Smooth muscle cell (in vitro differentiated cells): ENCODE measurements at regions not wholly inside any gene's neighbourhood (a gene's known extent, or its start where the extent isn't known, plus 50 kb on each side); places are given as distances from the start of the nearest gene placed in this dataset.

Experiments used
- DNase-seq: peaks from one replicate; lab custom pipeline; 2025; ENCODE audit not compliant: unreplicated experiment; lab: John Stamatoyannopoulos, UW
- H2AFZ ChIP-seq: fragments of 200-600 bp; sonication (generic); 2 replicates; pipeline ENCODE4 v1.6.0; 2016; ENCODE audit warnings: antibody characterized with exemption, low read depth, mild to moderate bottlenecking
- H3F3A ChIP-seq: fragments of 200-600 bp; sonication (generic); 2 replicates; pipeline ENCODE4 v1.6.0; 2017; ENCODE audit warnings: antibody characterized with exemption, low read depth
- H3K27ac ChIP-seq: fragments of 200-600 bp; sonication (generic); 2 replicates; pipeline ENCODE4 v1.5.1; 2016; ENCODE audit warnings: low read depth, mild to moderate bottlenecking
- H3K27me3 ChIP-seq: fragments of 200-600 bp; sonication (generic); 2 replicates; pipeline ENCODE4 v1.6.1; 2016; ENCODE audit warnings: low read depth, mild to moderate bottlenecking
- H3K36me3 ChIP-seq: fragments of 200-600 bp; sonication (generic); 2 replicates; pipeline ENCODE4 v1.5.1; 2016; ENCODE audit warnings: low read depth
- H3K4me1 ChIP-seq: fragments of 200-600 bp; sonication (generic); 2 replicates; pipeline ENCODE4 v1.5.1; 2016; ENCODE audit warnings: low read depth
- H3K4me2 ChIP-seq: fragments of 200-600 bp; sonication (generic); 2 replicates; pipeline ENCODE4 v1.6.0; 2016; ENCODE audit warnings: mild to moderate bottlenecking
- H3K4me3 ChIP-seq: fragments of 200-600 bp; sonication (generic); 2 replicates; pipeline ENCODE4 v1.5.1; 2016; ENCODE audit warnings: mild to moderate bottlenecking
- H3K79me2 ChIP-seq: fragments of 200-600 bp; sonication (generic); 2 replicates; pipeline ENCODE4 v1.6.0; 2016; ENCODE audit warnings: low read depth, mild to moderate bottlenecking
- H3K9ac ChIP-seq: fragments of 200-600 bp; sonication (generic); 2 replicates; pipeline ENCODE4 v1.6.0; 2016; ENCODE audit warnings: low read depth
- H3K9me3 ChIP-seq: fragments of 200-600 bp; sonication (generic); replicated peaks from 2 replicates; pipeline ENCODE4 v1.5.1; 2016; ENCODE audit warnings: low read depth
- H4K20me1 ChIP-seq: fragments of 200-600 bp; sonication (generic); 2 replicates; pipeline ENCODE4 v1.6.0; 2016; ENCODE audit warnings: low read depth
- WGBS: methylation state at CpG from one replicate; pipeline ENCODE4 v1.1.7; 2016; ENCODE audit warnings: low lambda C conversion rate; 5-methylcytosine and 5-hydroxymethylcytosine counted together
- TF ChIP-seq, protein P1 (sequence below): fragments of 200-600 bp; sonication (generic); IDR thresholded peaks from 2 replicates; pipeline ENCODE4 v1.5.1; 2017; ENCODE audit warnings: borderline replicate concordance, mild to moderate bottlenecking, antibody characterized with exemption; ENCODE audit not compliant: insufficient read depth, poor library complexity, severe bottlenecking

DNA sequence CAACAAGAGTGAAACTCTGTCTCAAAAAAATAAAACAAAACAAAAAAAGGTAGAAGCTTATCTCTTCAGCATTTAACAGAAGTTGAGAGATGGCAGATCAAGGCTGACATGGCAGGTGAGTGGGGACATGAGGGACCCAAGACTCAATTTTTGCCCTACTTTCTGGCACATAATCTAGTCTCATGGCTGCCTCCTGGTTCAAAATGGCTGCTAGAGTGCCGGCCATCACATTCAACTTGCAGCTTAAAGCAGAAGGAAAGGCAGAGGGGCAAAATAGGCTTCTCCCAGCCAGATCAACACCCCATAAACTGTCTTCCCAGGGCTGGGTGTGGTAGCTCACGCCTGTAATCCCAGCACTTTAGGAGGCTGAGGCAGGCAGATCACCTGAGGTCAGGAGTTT, 784.9 kb downstream of the MED13L start:
- H3K36me3 ChIP-seq = no peaks in the 10 kb centered on the region
- TF ChIP-seq, protein P1, sequence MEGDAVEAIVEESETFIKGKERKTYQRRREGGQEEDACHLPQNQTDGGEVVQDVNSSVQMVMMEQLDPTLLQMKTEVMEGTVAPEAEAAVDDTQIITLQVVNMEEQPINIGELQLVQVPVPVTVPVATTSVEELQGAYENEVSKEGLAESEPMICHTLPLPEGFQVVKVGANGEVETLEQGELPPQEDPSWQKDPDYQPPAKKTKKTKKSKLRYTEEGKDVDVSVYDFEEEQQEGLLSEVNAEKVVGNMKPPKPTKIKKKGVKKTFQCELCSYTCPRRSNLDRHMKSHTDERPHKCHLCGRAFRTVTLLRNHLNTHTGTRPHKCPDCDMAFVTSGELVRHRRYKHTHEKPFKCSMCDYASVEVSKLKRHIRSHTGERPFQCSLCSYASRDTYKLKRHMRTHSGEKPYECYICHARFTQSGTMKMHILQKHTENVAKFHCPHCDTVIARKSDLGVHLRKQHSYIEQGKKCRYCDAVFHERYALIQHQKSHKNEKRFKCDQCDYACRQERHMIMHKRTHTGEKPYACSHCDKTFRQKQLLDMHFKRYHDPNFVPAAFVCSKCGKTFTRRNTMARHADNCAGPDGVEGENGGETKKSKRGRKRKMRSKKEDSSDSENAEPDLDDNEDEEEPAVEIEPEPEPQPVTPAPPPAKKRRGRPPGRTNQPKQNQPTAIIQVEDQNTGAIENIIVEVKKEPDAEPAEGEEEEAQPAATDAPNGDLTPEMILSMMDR = no peak
- H3K79me2 ChIP-seq = no peaks in the 10 kb centered on the region
- H3K27me3 ChIP-seq = no peaks in the 10 kb centered on the region
- no peak overlapping the region for H3K9ac ChIP-seq
- no peak for DNase-seq
- no peak overlapping the region for H2AFZ ChIP-seq
- no peaks in the 10 kb centered on the region for H3F3A ChIP-seq
- H3K27ac ChIP-seq = no peak overlapping the region
- no peak overlapping the region for H3K4me3 ChIP-seq
- WGBS = 53% methylated on average over 2 of the region's 2 CpGs
- no peaks in the 10 kb centered on the region for H4K20me1 ChIP-seq
- no peaks in the 10 kb centered on the region for H3K4me1 ChIP-seq
- no peak overlapping the region for H3K4me2 ChIP-seq
- no peaks in the 10 kb centered on the region for H3K9me3 ChIP-seq

GRCh38 chr12:115491511-115492250, 785.8 kb downstream of the MED13L start:
- TF ChIP-seq, protein P1 = no peak
- WGBS = 90% methylated on average over 8 of the region's 8 CpGs
- no peaks in the 10 kb centered on the region for H3K79me2 ChIP-seq
- H3K36me3 ChIP-seq = no peaks in the 10 kb centered on the region
- no peak overlapping the region for H2AFZ ChIP-seq
- H3K4me1 ChIP-seq = no peaks in the 10 kb centered on the region
- H3K9ac ChIP-seq = no peak overlapping the region
- no peak overlapping the region for H3K27ac ChIP-seq
- no peaks in the 10 kb centered on the region for H3F3A ChIP-seq
- no peaks in the 10 kb centered on the region for H3K27me3 ChIP-seq
- no peak for DNase-seq
- no peak overlapping the region for H3K4me3 ChIP-seq
- H3K9me3 ChIP-seq = no peaks in the 10 kb centered on the region
- H4K20me1 ChIP-seq = no peaks in the 10 kb centered on the region
- H3K4me2 ChIP-seq = no peak overlapping the region

DNA sequence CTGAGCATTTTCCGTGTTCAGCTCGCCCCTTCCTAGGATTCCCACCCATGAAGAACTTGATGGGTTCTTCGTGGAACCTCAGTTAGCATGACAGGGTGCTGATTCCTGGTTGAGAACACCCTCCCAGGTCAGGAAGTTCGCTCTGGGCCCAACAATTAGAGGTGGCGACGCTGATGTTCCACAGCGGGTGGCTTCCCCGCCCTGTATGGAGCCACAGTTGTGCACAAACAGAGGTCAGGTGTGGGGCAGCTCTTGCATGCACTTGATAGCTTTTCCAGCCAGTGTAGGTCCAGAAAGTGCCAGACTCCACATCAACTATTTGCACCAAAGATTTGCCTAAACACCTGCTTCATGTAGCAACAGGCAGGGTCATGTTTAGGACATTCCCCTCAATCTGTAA, 788.2 kb downstream of the MED13L start:
- Histone ChIP-seq H3K9ac (no peak overlapping the region), H3F3A (no peaks in the 10 kb centered on the region), H3K9me3 (no peaks in the 10 kb centered on the region), H2AFZ (no peak overlapping the region), H3K27me3 (no peaks in the 10 kb centered on the region), H3K79me2 (no peaks in the 10 kb centered on the region), H3K27ac (no peak overlapping the region), H4K20me1 (no peaks in the 10 kb centered on the region), H3K4me2 (no peak overlapping the region), H3K36me3 (no peaks in the 10 kb centered on the region), H3K4me3 (no peak overlapping the region), H3K4me1 (peaks cover 6% of the 10 kb centered on the region)
- DNase-seq = no peak
- 87% methylated on average over 8 of the region's 8 CpGs for WGBS
- TF ChIP-seq, protein P1 = no peak

GRCh38 chr12:115485967-115486366, 791.5 kb downstream of the MED13L start:
- H2AFZ ChIP-seq = peak overlapping the region; percentile 76
- no peaks in the 10 kb centered on the region for H3K9me3 ChIP-seq
- no peaks in the 10 kb centered on the region for H3F3A ChIP-seq
- no peak overlapping the region for H3K4me3 ChIP-seq
- H4K20me1 ChIP-seq = no peaks in the 10 kb centered on the region
- 66% methylated on average over 6 of the region's 6 CpGs for WGBS
- H3K4me1 ChIP-seq = peaks cover 6% of the 10 kb centered on the region
- peak overlapping the region; percentile 18 for H3K4me2 ChIP-seq
- H3K27ac ChIP-seq = no peak overlapping the region
- TF ChIP-seq, protein P1 = no peak
- DNase-seq = no peak
- no peaks in the 10 kb centered on the region for H3K36me3 ChIP-seq
- no peaks in the 10 kb centered on the region for H3K27me3 ChIP-seq
- no peaks in the 10 kb centered on the region for H3K79me2 ChIP-seq
- no peak overlapping the region for H3K9ac ChIP-seq
